Activated naive CD4-positive, alpha-beta T cell treated with anti-CD3 and anti-CD28 coated beads, Interleukin-2, amount 50 U/mL, for 72 hours (primary cell): ENCODE measurements at regions not wholly inside any gene's neighbourhood (a gene's known extent, or its start where the extent isn't known, plus 50 kb on each side); places are given as distances from the start of the nearest gene placed in this dataset.

ENCODE experiments used
- ATAC-seq, 2 donors: fragments of 150-1000 bp; cut with Tn5 transposase; 2 replicates each; pipeline ENCODE4 v1.10.0; 2021; ENCODE audit warnings: mild to moderate bottlenecking in 2 of 2, moderate library complexity in 2 of 2
- DNase-seq, 2 donors: peaks; one replicate each; pipeline ENCODE4 v3.0.0; 2021 to 2022; ENCODE audit warnings: low spot score in 2 of 2
- H3K27ac Mint-ChIP-seq, 2 donors: one replicate each; pipeline ENCODE4 v1.8.0; 2022; ENCODE audit warnings: mild to moderate bottlenecking in 2 of 2, mixed read lengths in 2 of 2
- H3K36me3 Mint-ChIP-seq, 2 donors: one replicate each; pipeline ENCODE4 v1.8.0; 2022; ENCODE audit warnings: mixed read lengths in 2 of 2
- H3K9me3 Mint-ChIP-seq, 2 donors: one replicate each; pipeline ENCODE4 v1.8.0; 2022; ENCODE audit warnings: mixed read lengths in 2 of 2

DNA sequence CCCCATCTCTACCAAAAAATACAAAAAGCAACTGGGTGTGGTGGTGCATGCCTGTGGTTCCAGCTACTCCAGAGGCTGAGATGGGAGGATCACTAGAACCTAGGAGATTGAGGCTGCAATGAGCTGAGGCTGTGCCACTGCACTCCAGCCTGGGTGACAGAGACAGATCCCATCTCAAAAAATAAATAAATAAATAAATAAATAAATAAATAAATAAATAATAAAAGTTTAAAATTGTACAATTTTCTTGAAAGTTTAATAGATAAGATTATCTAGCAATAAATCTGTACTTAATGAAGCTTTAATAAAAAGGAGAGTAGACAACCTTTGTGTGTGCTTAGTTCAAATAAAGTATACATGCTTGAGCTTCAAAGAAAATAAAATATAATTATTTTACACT is 310.0 kb upstream of the LRIG3 start:
- Mint-ChIP-seq H3K9me3 (peaks cover 7 to 9% of the 10 kb centered on the region in 2 donors), H3K36me3 (no peaks in the 10 kb centered on the region), H3K27ac (no peak overlapping the region)
- DNase-seq (no peak), ATAC-seq (no peak)

DNA sequence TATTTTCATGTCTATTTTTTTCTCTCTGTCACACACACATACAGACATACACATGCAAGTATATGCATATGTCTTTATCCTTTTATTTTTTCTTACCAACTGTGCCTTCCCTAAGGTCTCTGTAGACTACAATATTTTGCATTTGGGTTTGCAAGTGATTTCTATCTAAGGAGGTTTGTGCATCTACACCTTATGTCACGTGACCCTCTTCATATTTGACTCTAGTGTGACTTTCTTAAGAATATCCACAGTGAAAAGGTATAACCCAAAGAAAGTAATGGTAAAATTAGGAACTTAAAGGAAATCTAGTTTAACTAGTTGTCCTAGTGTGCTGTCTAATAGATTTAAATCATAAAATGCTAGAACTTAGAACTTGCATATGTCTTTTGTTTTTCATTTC is 298.8 kb upstream of the LRIG3 start:
- no peaks in the 10 kb centered on the region for H3K9me3 Mint-ChIP-seq
- ATAC-seq: no peak
- no peak overlapping the region for H3K27ac Mint-ChIP-seq
- no peaks in the 10 kb centered on the region for H3K36me3 Mint-ChIP-seq
- DNase-seq: no peak

DNA sequence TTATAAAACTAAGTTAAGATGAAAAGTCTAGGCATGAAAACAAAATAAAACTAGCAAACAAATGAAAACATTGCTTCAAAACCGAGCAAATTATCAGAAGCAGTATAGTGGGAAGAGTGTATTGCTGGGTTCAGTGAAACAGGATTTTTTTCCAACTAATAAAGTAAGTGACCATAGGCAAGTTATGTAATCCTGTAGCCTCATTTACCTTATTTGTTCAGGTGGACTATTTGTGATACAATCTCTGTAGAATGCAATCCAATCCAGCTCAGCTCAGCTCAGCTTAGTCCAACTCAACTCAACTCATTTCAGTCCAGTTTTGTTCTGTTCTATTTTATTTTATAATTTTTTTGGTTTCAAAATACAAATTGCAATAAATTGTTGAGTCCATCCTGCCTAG is 276.7 kb upstream of the LRIG3 start:
- Mint-ChIP-seq H3K36me3 (no peaks in the 10 kb centered on the region), H3K27ac (no peak overlapping the region), H3K9me3 (peaks cover 10% of the 10 kb centered on the region in 2 donors)
- ATAC-seq: no peak
- no peak for DNase-seq

DNA sequence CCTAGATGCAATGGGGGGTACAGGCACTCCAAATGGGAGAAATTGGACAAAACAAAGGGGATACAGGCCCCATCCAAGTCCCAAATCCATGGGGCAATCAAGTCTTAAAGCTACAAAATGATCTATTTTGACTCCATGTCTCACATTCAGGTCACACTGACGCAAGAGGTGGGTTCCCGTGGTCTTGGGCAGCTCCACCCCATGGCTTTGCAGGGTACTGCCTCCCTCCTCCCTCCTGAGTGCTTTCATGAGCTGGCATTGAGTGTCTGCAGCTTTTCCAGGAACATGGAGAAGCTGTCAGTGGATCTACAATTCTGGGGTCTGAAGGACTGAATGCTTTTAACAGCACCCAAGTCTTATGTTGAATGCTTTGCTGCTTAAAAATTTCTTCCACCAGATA is 274.5 kb upstream of the LRIG3 start:
- no peak for DNase-seq
- Mint-ChIP-seq H3K9me3 (peaks cover 10% of the 10 kb centered on the region in 2 donors), H3K36me3 (no peaks in the 10 kb centered on the region), H3K27ac (no peak overlapping the region)
- ATAC-seq: no peak

DNA sequence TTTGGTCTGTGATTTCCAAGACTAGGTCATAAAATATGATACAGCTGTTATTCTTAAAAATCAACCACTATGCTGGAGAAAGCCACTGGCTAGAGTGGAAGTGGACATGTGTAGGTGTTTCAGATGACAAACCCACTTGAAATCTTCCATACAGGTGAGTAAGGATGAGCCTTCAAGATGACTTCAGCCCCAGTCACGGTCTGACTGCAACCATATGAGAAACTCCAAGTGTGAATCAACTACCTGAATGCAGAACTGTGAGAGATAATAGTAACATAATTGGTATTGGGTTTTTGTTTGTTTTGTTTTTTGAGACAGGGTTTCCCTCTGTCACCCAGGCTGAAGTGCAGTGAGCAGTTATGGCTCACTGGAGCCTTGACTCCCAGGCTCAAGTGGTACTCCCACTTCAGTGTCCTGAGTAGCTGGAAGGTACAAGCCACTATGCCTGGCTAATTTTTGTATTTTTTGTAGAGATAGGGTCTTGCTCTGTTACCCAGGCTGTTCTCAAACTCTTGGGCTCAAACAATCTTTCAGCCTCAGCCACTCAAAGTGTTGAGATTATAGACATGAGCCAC is 273.3 kb upstream of the LRIG3 start:
- DNase-seq: no peak
- no peak for ATAC-seq

DNA sequence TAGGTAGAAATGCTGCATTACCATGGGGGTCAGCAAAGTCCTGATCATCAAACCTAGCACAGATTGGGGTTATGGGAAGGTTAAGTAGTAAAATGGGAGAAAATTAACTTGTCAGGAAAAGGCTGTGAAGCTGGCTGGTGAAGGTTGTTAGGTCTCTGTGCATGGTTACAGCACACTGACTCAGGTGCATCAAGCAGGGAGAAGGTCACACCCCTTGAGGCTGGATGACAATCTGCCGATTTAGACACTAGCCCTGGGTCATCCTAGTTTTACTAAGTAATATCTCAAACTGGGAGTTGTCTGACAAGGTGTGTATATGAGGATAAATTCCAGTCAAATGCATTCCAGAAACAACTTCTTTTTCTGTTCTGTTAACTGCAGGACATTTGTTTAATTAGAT is 271.1 kb upstream of the LRIG3 start:
- H3K27ac Mint-ChIP-seq: no peak overlapping the region
- peaks cover 10% of the 10 kb centered on the region in 2 donors for H3K9me3 Mint-ChIP-seq
- ATAC-seq (no peak), DNase-seq (no peak)
- H3K36me3 Mint-ChIP-seq: no peaks in the 10 kb centered on the region

More for the DNA sequence above, 273.3 kb upstream of the LRIG3 start:
- peaks cover 10% of the 10 kb centered on the region in 2 donors for H3K9me3 Mint-ChIP-seq
- H3K36me3 Mint-ChIP-seq: no peaks in the 10 kb centered on the region
- H3K27ac Mint-ChIP-seq: no peak overlapping the region

DNA sequence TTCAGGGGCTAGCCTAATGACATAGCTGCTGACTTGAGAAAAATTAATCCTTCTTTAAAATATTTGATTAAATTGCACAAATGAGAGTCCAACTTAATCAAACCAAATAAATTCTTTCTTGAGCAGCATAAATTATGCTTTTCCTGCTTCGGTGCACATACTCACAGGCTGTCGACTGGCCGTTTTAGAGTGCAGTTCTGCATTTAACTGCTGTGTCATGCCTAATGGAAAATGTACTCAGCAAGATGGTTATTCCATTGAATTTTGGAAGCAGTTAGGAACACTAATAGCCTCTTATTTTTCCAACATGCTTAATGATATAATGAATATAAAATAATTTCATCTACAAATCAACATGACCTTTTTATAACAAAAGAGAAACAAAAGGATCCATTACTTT is 266.1 kb upstream of the LRIG3 start:
- DNase-seq (no peak), ATAC-seq (no peak)
- no peaks in the 10 kb centered on the region for H3K9me3 Mint-ChIP-seq
- H3K36me3 Mint-ChIP-seq: no peaks in the 10 kb centered on the region
- H3K27ac Mint-ChIP-seq: no peak overlapping the region

DNA sequence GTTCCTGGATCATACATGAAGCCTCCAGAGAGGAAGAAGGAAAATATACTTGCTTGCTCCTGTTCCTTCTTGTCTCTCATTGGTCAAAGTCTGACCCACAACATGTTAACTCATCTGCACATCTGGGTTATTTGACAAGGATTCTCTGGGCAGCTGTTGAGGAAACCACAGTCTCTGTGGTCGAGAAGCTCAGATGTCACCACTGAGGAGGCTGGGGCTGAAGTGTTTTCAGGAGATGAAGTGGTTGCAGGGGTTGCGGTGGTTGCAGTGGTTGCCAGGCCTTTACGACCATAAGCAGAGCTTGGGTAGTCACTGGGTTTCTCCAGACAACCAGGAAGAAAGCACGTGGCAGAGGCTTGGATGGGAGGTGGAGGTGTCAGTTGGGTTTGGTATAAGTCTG is 265.0 kb upstream of the LRIG3 start:
- Mint-ChIP-seq H3K27ac (no peak overlapping the region), H3K9me3 (no peaks in the 10 kb centered on the region), H3K36me3 (no peaks in the 10 kb centered on the region)
- ATAC-seq (no peak), DNase-seq (no peak)

DNA sequence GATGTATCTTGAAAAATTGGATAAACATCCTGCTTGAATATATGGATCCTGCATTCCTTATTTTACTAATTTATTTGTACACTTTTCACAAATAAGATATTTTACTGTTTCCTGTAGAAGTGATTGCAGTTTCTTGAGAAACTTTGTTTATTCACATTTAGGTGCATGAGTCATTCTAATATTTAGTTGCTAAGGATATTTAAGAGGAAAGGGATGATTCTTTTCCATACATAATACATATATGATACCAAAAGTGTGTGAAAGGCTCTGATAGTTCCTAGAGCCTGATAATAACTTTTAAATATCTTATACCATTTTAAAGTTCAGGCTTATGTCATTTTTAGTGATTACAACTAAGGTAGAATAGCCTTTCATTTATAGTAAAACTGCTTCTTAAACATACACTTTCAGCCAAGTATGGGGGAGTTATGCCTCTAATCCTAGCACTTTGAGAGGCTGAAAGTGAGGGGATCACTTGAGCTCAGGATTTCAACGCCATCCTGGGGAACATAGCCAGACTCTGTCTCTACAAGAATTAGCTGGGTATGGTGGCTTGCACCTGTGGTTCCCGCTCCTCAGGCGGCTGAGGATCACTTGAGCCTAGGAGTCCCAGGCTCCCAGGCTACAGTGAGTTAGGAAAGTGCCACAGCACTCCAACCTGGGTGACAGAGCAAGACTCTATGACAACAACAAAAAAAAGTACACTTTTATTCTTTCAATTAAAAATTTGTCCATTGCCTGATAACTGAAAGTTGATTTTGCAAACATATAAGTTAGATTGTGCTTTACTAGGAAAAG is 262.6 kb upstream of the LRIG3 start:
- Mint-ChIP-seq H3K36me3 (no peaks in the 10 kb centered on the region), H3K9me3 (no peaks in the 10 kb centered on the region), H3K27ac (no peak overlapping the region)
- ATAC-seq: no peak
- DNase-seq: no peak

DNA sequence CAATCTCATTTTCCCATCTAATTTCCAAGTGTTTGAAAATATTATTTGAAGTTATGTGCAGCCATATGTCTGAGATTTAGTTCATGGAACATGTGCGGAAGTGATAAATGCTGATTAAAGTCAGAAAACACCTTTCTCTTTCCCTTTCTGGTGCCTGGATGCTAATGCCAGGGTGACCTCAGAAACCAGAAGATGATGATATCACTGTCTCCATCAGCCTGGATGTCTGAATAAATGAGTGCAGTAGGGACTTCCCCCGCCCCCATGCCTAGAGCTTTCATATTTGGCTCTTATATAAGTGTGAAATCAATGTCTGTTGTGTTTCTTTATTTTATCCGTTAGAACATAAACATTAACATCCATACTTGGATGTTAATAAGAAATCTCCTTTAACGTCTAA is 261.9 kb upstream of the LRIG3 start:
- DNase-seq: peak in 1 of 2 donors; percentile 12
- ATAC-seq: peak; percentile 59 to 83
- no peaks in the 10 kb centered on the region for H3K36me3 Mint-ChIP-seq

DNA sequence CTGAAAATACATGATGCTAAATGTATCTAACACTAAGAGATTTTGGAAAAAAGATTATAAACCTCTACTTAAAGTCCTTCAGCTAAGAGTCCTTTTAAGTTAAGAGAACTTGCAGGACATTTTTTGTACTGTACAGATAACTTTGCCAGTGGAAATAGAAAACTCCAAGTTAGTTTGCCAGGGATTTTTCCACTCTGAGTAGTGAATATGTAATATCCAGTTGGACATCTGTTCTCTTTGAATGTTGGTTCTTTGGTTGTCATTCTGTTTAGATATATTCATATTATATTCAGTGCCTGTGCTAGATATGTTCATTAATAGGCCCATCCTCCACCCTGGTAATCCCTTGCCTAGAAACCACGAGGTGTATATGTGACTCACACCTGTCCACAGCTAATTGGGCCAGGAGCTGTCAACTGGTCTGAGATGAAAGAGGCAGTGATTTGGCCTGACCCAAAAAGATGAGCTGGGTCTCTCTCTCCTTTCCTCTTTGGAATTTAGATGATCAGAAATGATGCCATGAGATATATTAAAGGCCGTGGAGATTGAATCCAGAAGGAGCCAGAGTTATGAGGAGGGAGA is 261.0 kb upstream of the LRIG3 start:
- Mint-ChIP-seq H3K27ac (no peak overlapping the region), H3K36me3 (no peaks in the 10 kb centered on the region), H3K9me3 (peaks cover 0 to 3% of the 10 kb centered on the region in 2 donors)
- ATAC-seq (no peak), DNase-seq (no peak)

More for the DNA sequence above, 261.9 kb upstream of the LRIG3 start:
- Mint-ChIP-seq H3K27ac (no peak overlapping the region), H3K9me3 (peaks cover 0 to 3% of the 10 kb centered on the region in 2 donors)

DNA sequence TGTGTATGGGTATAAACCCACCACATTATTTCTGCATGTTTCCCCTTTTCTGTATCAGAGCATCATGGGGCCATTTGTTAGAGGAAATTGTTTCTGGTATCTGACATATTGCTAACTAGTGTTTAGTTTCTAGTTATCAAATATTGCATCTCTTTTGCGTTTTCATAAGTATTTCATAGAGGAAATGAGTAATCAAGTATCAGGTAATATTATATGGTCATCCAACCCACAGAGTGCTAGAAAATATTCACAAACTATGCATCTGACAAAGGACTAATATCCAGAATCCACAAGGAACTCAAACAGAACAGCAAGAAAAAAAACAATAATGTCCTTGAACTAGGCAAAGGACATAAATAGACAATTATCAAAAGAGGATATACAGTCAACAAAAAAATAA is 258.9 kb upstream of the LRIG3 start:
- Mint-ChIP-seq H3K36me3 (no peaks in the 10 kb centered on the region), H3K27ac (no peak overlapping the region), H3K9me3 (peaks cover 0 to 3% of the 10 kb centered on the region in 2 donors)
- no peak for ATAC-seq
- DNase-seq: no peak

DNA sequence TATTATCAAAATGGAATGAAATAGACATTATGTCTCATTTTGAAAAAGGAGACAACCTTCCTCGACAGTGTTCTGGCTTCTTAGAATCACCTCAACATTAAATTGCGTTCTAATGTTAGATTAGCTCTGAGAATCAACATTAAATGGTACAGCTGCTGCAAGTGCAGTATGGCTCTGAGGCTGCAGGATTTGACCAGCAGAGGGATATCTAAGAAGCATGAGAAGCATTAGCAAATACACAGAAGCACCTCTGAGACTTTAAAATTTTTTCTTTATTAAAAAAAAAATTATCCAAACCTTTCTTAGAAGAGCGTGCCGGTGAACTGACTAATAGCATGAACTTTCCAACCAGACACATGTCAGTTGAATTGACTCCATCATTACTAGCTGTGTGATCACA is 253.4 kb upstream of the LRIG3 start:
- Mint-ChIP-seq H3K27ac (no peak overlapping the region), H3K36me3 (no peaks in the 10 kb centered on the region), H3K9me3 (peaks cover 0 to 3% of the 10 kb centered on the region in 2 donors)
- ATAC-seq (no peak), DNase-seq (no peak)

DNA sequence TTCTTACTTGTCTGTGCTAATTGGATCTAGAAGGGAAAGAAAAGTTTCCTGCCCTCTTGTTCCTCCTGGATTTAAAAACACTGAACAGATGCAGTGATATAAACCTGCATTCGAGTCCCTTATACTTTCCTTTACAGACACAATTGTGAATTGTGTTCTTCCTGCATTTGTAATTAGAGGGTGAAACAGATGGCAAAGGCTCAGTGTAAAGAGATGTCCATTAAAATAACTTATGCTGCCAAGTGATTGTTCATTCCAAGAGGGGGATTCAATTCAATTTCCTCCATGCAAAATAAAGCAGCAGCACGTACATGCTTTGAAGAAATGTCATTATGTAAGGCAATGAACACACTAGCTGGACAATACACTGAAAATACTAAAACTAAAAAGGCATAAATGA is 248.3 kb upstream of the LRIG3 start:
- Mint-ChIP-seq H3K27ac (no peak overlapping the region), H3K9me3 (no peaks in the 10 kb centered on the region), H3K36me3 (no peaks in the 10 kb centered on the region)
- no peak for DNase-seq
- no peak for ATAC-seq

DNA sequence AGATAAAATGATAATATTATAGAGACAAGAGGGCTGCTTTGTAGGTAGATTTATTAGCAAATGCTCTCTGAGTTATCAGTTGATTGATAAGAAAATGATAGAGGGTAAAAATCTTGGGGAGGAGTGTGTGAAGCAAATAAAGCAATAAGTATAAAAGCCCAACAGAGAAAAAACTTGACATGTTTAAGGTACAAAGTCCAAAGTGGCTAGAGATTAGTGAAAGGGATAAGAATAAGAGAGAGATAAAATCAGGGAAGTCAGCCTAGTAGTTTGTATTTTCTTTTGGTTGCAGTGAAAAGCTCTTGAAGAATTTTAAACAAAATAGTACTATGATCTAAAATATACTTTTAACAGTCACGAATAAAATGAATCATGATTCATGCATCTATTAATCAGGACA is 246.2 kb upstream of the LRIG3 start:
- Mint-ChIP-seq H3K27ac (no peak overlapping the region), H3K9me3 (no peaks in the 10 kb centered on the region), H3K36me3 (no peaks in the 10 kb centered on the region)
- ATAC-seq (no peak), DNase-seq (no peak)

DNA sequence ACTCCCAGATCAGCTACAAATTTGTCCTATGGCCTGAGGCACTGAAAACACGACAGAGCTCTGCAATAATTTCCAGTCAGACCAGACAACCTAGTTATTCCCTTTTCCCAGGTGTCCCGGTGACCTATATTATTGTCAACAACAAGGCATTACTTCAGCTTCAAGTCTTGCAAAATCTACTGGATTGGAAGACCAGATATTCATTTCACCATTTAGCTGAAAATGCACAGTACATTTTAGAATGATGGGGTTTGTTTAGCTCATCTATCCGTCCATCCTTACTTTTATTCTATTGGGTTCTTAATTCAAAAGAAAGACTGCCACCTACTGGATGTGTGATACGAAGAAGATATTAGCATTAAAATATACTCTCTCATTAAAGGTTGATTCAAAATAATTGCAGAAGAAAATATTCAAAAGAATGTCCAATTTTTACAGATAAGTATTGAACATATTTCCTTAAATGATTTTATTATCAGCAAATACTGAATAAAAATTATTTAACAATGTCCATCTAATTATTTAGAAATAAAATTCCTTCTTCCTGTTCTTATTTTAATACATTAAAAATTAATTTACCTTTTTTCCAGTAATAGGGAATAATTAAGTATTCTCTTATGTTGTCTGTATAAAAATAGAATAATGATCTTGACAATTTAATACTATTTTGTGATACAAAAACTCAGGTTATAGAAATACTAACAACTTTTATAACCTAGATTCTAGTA is 244.9 kb upstream of the LRIG3 start:
- H3K36me3 Mint-ChIP-seq: no peaks in the 10 kb centered on the region
- no peak for DNase-seq
- no peak overlapping the region for H3K27ac Mint-ChIP-seq
- ATAC-seq: no peak
- H3K9me3 Mint-ChIP-seq: no peaks in the 10 kb centered on the region

DNA sequence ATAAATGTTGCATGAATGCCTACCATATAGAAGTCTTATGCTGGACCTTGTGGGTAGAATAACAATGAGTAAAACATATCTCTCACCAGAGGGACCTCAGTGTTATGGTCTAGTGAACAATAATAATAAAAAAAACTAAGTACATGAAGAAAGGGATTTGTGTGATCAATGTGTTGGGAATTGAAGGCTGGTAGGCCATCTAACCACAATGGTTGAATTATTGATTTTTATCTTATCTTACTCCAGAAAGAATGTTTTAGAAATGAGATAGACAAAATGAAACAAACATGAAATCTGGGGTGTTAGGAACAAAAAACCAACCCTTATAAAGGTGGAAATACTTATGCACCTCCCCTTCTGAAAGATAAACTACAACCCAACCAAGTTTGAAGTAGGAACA is 243.9 kb upstream of the LRIG3 start:
- Mint-ChIP-seq H3K9me3 (no peaks in the 10 kb centered on the region), H3K36me3 (no peaks in the 10 kb centered on the region), H3K27ac (no peak overlapping the region)
- DNase-seq (no peak), ATAC-seq (no peak)
